Neural progenitor cell (in vitro differentiated cells): ENCODE measurements at regions not wholly inside any gene's neighbourhood (a gene's known extent, or its start where the extent isn't known, plus 50 kb on each side); places are given as distances from the start of the nearest gene placed in this dataset.
A peak's percentile ranks its signal among the peaks of the same experiment; 100 is the strongest.

Experiments used
- DNase-seq: peaks from one replicate; pipeline ENCODE4 v3.0.0-alpha.2; 2016; ENCODE audit warnings: low spot score
- H2AFZ ChIP-seq: fragments of 200-600 bp; sonication (generic); replicated peaks from 2 replicates; pipeline ENCODE4 v1.6.1; 2016; ENCODE audit warnings: antibody characterized with exemption
- H3F3A ChIP-seq: fragments of 200-600 bp; sonication (generic); 2 replicates; pipeline ENCODE4 v1.6.1; 2016; ENCODE audit warnings: antibody characterized with exemption, low read depth
- H3K27ac ChIP-seq: fragments of 200-600 bp; sonication (generic); 2 replicates; pipeline ENCODE4 v1.5.1; 2016; ENCODE audit warnings: mild to moderate bottlenecking
- H3K27me3 ChIP-seq: fragments of 200-600 bp; sonication (generic); 2 replicates; pipeline ENCODE4 v1.6.1; 2016; ENCODE audit warnings: mild to moderate bottlenecking, moderate library complexity
- H3K36me3 ChIP-seq: fragments of 200-600 bp; sonication (generic); 2 replicates; pipeline ENCODE4 v1.5.1; 2016
- H3K4me1 ChIP-seq: fragments of 200-600 bp; sonication (generic); 2 replicates; pipeline ENCODE4 v1.6.1; 2016; ENCODE audit warnings: mixed run types
- H3K4me2 ChIP-seq: fragments of 200-600 bp; sonication (generic); 2 replicates; pipeline ENCODE4 v1.6.1; 2016
- H3K4me3 ChIP-seq: fragments of 200-600 bp; sonication (generic); 2 replicates; pipeline ENCODE4 v1.5.1; 2016
- H3K79me2 ChIP-seq: fragments of 200-600 bp; sonication (generic); 2 replicates; pipeline ENCODE4 v1.6.1; 2016; ENCODE audit warnings: low read depth
- H3K9ac ChIP-seq: fragments of 200-600 bp; sonication (generic); 2 replicates; pipeline ENCODE4 v1.6.1; 2016
- H3K9me3 ChIP-seq: fragments of 200-600 bp; sonication (generic); 2 replicates; pipeline ENCODE4 v1.5.1; 2016; ENCODE audit warnings: low read depth
- H4K20me1 ChIP-seq: fragments of 200-600 bp; sonication (generic); 2 replicates; pipeline ENCODE4 v1.6.1; 2016; ENCODE audit warnings: low read depth
- H3K27ac Mint-ChIP-seq: 3 replicates; pipeline ENCODE4 v1.8.0; 2021; ENCODE audit warnings: mixed read lengths
- H3K27me3 Mint-ChIP-seq: 2 replicates; pipeline ENCODE4 v1.8.0; 2022; ENCODE audit warnings: low read depth, mild to moderate bottlenecking, inconsistent platforms, moderate library complexity, mixed read lengths; ENCODE audit not compliant: insufficient read depth
- H3K36me3 Mint-ChIP-seq: 3 replicates; pipeline ENCODE4 v1.8.0; 2021; ENCODE audit warnings: mixed read lengths
- H3K4me1 Mint-ChIP-seq: 3 replicates; pipeline ENCODE4 v1.8.0; 2021; ENCODE audit warnings: mixed read lengths
- H3K4me3 Mint-ChIP-seq: 3 replicates; pipeline ENCODE4 v1.8.0; 2021; ENCODE audit warnings: mild to moderate bottlenecking, moderate library complexity, mixed read lengths
- H3K9me3 Mint-ChIP-seq: 3 replicates; pipeline ENCODE4 v1.8.0; 2020; ENCODE audit warnings: mixed read lengths
- EZH2 ChIP-seq: fragments of 200-600 bp; sonication (generic); IDR thresholded peaks from 2 replicates; pipeline ENCODE4 v1.6.1; 2017; ENCODE audit warnings: antibody characterized with exemption, mild to moderate bottlenecking, moderate library complexity
- EZH2phosphoT487 ChIP-seq: fragments of 200-600 bp; sonication (generic); IDR thresholded peaks from 2 replicates; pipeline ENCODE4 v1.6.1; 2017; ENCODE audit warnings: antibody characterized with exemption
- TF ChIP-seq, protein P1 (sequence below): fragments of 200-600 bp; sonication (generic); IDR thresholded peaks from 2 replicates; pipeline ENCODE4 v1.5.1; 2017; ENCODE audit warnings: antibody characterized with exemption, mild to moderate bottlenecking

DNA sequence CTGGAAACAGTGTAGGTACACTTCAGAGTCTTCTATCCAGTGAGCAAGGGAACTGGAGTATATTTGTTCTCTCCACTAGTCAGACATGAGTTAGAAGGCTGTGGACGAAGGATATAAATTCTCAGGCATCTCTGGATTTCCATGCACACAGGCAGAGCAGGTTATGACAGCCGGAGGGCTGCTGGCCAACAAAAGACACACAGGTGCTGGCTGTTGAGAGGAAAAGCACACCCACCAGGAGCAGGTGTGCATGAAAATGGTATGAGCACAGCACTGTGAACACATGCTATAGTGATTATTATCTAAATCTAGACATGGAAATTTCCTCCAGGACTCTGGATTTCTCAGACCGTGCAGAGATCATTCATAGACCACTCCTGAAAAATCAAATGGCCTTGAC, 444.7 kb upstream of the RPS6KA3 start:
- Mint-ChIP-seq H3K27me3 (no peaks in the 10 kb centered on the region), H3K9me3 (peaks cover 8% of the 10 kb centered on the region), H3K27ac (no peak overlapping the region), H3K4me1 (peaks cover 2% of the 10 kb centered on the region), H3K36me3 (no peaks in the 10 kb centered on the region), H3K4me3 (no peak overlapping the region)
- Histone ChIP-seq H3K4me3 (no peak overlapping the region), H3K79me2 (no peaks in the 10 kb centered on the region), H3K4me2 (no peak overlapping the region), H3K27me3 (no peaks in the 10 kb centered on the region), H3K9ac (no peak overlapping the region), H3K9me3 (no peaks in the 10 kb centered on the region), H3F3A (no peaks in the 10 kb centered on the region), H4K20me1 (no peaks in the 10 kb centered on the region), H2AFZ (no peak overlapping the region), H3K36me3 (no peaks in the 10 kb centered on the region), H3K27ac (no peak overlapping the region), H3K4me1 (no peaks in the 10 kb centered on the region)
- DNase-seq: no peak
- TF ChIP-seq EZH2phosphoT487 (no peak), EZH2 (no peak)
- TF ChIP-seq, protein P1, sequence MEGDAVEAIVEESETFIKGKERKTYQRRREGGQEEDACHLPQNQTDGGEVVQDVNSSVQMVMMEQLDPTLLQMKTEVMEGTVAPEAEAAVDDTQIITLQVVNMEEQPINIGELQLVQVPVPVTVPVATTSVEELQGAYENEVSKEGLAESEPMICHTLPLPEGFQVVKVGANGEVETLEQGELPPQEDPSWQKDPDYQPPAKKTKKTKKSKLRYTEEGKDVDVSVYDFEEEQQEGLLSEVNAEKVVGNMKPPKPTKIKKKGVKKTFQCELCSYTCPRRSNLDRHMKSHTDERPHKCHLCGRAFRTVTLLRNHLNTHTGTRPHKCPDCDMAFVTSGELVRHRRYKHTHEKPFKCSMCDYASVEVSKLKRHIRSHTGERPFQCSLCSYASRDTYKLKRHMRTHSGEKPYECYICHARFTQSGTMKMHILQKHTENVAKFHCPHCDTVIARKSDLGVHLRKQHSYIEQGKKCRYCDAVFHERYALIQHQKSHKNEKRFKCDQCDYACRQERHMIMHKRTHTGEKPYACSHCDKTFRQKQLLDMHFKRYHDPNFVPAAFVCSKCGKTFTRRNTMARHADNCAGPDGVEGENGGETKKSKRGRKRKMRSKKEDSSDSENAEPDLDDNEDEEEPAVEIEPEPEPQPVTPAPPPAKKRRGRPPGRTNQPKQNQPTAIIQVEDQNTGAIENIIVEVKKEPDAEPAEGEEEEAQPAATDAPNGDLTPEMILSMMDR: no peak

DNA sequence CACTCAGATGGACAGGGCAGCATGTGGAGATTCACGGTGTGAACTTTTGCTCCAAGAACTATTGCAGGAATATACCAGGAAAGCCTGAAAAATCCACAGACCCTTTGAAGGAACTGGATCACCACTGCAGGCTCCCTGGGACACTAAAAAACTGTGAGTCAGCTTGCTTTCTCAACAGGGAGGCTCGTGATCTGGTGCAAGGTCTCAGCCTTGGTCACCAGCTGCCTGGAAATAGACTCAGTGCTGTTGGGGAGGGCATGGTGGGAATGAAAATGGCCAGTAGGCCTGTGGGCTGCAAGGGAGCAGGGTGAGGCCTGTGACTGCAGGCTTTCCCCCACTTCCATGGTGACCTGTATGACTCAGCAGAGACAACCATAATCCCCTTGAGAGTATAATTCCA, 426.4 kb upstream of the RPS6KA3 start:
- Histone ChIP-seq H3K4me3 (no peak overlapping the region), H3K79me2 (no peaks in the 10 kb centered on the region), H4K20me1 (no peaks in the 10 kb centered on the region), H3K9me3 (peaks cover 9% of the 10 kb centered on the region), H3K36me3 (peaks cover 1% of the 10 kb centered on the region), H2AFZ (no peak overlapping the region), H3K4me1 (no peaks in the 10 kb centered on the region), H3K4me2 (no peak overlapping the region), H3K27me3 (no peaks in the 10 kb centered on the region), H3K27ac (no peak overlapping the region), H3F3A (no peaks in the 10 kb centered on the region), H3K9ac (no peak overlapping the region)
- TF ChIP-seq, protein P1: no peak
- TF ChIP-seq EZH2 (no peak), EZH2phosphoT487 (no peak)
- Mint-ChIP-seq H3K4me1 (no peaks in the 10 kb centered on the region), H3K9me3 (peaks cover 7% of the 10 kb centered on the region), H3K27ac (no peak overlapping the region), H3K27me3 (peaks cover 10% of the 10 kb centered on the region), H3K4me3 (no peak overlapping the region), H3K36me3 (no peaks in the 10 kb centered on the region)
- DNase-seq: no peak

DNA sequence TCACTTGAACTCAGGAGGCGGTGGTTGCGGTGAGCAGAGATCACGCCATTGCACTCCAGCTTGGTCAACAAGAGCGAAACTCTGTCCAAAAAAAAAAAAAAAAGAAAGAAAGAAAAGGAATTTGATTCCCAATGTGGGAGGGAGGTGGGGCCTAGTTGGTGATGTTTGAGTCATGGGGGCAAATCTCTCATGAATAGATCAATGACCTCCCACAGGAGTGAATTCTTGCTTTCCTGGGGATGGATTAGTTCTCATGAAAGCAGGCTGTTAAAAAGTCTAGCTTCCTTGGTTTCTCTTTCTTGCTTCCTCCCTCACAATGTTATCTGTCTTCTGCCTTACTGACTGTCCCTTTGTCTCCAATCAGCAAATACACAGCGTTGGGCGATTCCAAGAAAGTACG, 419.5 kb upstream of the RPS6KA3 start:
- Mint-ChIP-seq H3K36me3 (no peaks in the 10 kb centered on the region), H3K4me3 (no peak overlapping the region), H3K27ac (no peak overlapping the region), H3K27me3 (peaks cover 3% of the 10 kb centered on the region), H3K9me3 (peaks cover 3% of the 10 kb centered on the region), H3K4me1 (peaks cover 4% of the 10 kb centered on the region)
- H3K9me3 ChIP-seq: peaks cover 4% of the 10 kb centered on the region
- peak overlapping the region; percentile 47 for H3K4me2 ChIP-seq
- no peak overlapping the region for H3K4me3 ChIP-seq
- peaks cover 5% of the 10 kb centered on the region for H3K36me3 ChIP-seq
- H3K4me1 ChIP-seq: peaks cover 13% of the 10 kb centered on the region
- peaks cover 5% of the 10 kb centered on the region for H3F3A ChIP-seq
- no peaks in the 10 kb centered on the region for H4K20me1 ChIP-seq
- no peak overlapping the region for H3K9ac ChIP-seq
- no peak overlapping the region for H2AFZ ChIP-seq
- H3K27me3 ChIP-seq: no peaks in the 10 kb centered on the region
- peak; percentile 57 for DNase-seq
- H3K27ac ChIP-seq: peak overlapping the region; percentile 88
- no peaks in the 10 kb centered on the region for H3K79me2 ChIP-seq
- no peak for TF ChIP-seq EZH2phosphoT487
- TF ChIP-seq, protein P1: no peak
- no peak for TF ChIP-seq EZH2
